Limb (tissue), 2 donors: ENCODE measurements at regions not wholly inside any gene's neighbourhood (a gene's known extent, or its start where the extent isn't known, plus 50 kb on each side); places are given as distances from the start of the nearest gene placed in this dataset.
"Not testable (repeated sequence)": the region's sequence is repeated elsewhere in the genome, so short reads cannot be mapped to it uniquely, and the experiment has no call there.

Source experiments
- DNase-seq, 2 donors: peaks; one replicate each; pipeline ENCODE4 v3.0.0-alpha.2; 2016; ENCODE audit errors: extremely low spot score in 2 of 2

GRCh38 chr17:59494757-59495368, 70.5 kb upstream of the DHX40 start:
- DNase-seq = no peak

GRCh38 chr17:59496178-59496577, 69.2 kb upstream of the DHX40 start:
- DNase-seq = no peak

- peak in 1 of 2 donors; percentile 79 for DNase-seq
Observed at GRCh38 chr17:59498530-59499307, 66.7 kb upstream of the DHX40 start.

GRCh38 chr17:59500086-59500655, 65.2 kb upstream of the DHX40 start:
- DNase-seq = not testable (repeated sequence)

GRCh38 chr17:59501690-59502089, 63.7 kb upstream of the DHX40 start:
- DNase-seq = no peak

GRCh38 chr17:59502800-59503199, 62.6 kb upstream of the DHX40 start:
- no peak for DNase-seq

- DNase-seq = no peak
Observed at GRCh38 chr17:59503500-59503899, 61.9 kb upstream of the DHX40 start.

- DNase-seq = no peak
Observed at GRCh38 chr17:59504821-59505220, 60.6 kb upstream of the DHX40 start.

- no peak for DNase-seq
Observed at GRCh38 chr17:59505610-59506276, 59.7 kb upstream of the DHX40 start.

- no peak for DNase-seq
Observed at GRCh38 chr17:59506894-59507726, 58.3 kb upstream of the DHX40 start.

- DNase-seq = no peak
Observed at GRCh38 chr17:59508999-59509625, 56.3 kb upstream of the DHX40 start.

- no peak for DNase-seq
Observed at GRCh38 chr17:59510611-59511010, 54.8 kb upstream of the DHX40 start.

GRCh38 chr17:59511726-59512125, 53.7 kb upstream of the DHX40 start:
- no peak for DNase-seq

GRCh38 chr17:59512844-59513385, 52.5 kb upstream of the DHX40 start:
- no peak for DNase-seq

GRCh38 chr17:59513934-59514841, 51.2 kb upstream of the DHX40 start:
- DNase-seq = peak; percentile 57 to 66
